ENCODE measurements at regions not wholly inside any gene's neighbourhood (a gene's known extent, or its start where the extent isn't known, plus 50 kb on each side); places are given as distances from the start of the nearest gene placed in this dataset.
"Not testable (repeated sequence)": the region's sequence is repeated elsewhere in the genome, so short reads cannot be mapped to it uniquely, and the experiment has no call there.

GRCh38 chr7:97310-97841 lies 95.0 kb upstream of the FAM20C start:
- no peak for DNase-seq

- DNase-seq = no peak
Measured at GRCh38 chr7:101146-102046, 91.0 kb upstream of the FAM20C start.

GRCh38 chr7:102047-102711 lies 90.2 kb upstream of the FAM20C start:
- no peak for DNase-seq

GRCh38 chr7:102721-103120 lies 89.7 kb upstream of the FAM20C start:
- DNase-seq = no peak

- not testable (repeated sequence) for DNase-seq
Measured at GRCh38 chr7:103981-104380, 88.4 kb upstream of the FAM20C start.

GRCh38 chr7:105002-105401 lies 87.4 kb upstream of the FAM20C start:
- no peak for DNase-seq

- no peak for DNase-seq
Measured at GRCh38 chr7:106356-106755, 86.0 kb upstream of the FAM20C start.

GRCh38 chr7:107233-107632 lies 85.1 kb upstream of the FAM20C start:
- no peak for DNase-seq

GRCh38 chr7:107907-108306 lies 84.5 kb upstream of the FAM20C start:
- DNase-seq = no peak

GRCh38 chr7:109094-109493 lies 83.3 kb upstream of the FAM20C start:
- DNase-seq = no peak

GRCh38 chr7:109898-110556 lies 82.3 kb upstream of the FAM20C start:
- no peak for DNase-seq

- DNase-seq = no peak
Measured at GRCh38 chr7:110557-111232, 81.7 kb upstream of the FAM20C start.

GRCh38 chr7:111591-111990 lies 80.8 kb upstream of the FAM20C start:
- no peak for DNase-seq

- no peak for DNase-seq
Measured at GRCh38 chr7:112881-113280, 79.5 kb upstream of the FAM20C start.

- no peak for DNase-seq
Measured at GRCh38 chr7:115274-115911, 77.0 kb upstream of the FAM20C start.

GRCh38 chr7:116188-116981 lies 76.0 kb upstream of the FAM20C start:
- no peak for DNase-seq

GRCh38 chr7:117836-118614 lies 74.3 kb upstream of the FAM20C start:
- DNase-seq = no peak

- DNase-seq = no peak
Measured at GRCh38 chr7:118615-119391, 73.6 kb upstream of the FAM20C start.
